ENCODE measurements at regions not wholly inside any gene's neighbourhood (a gene's known extent, or its start where the extent isn't known, plus 50 kb on each side); places are given as distances from the start of the nearest gene placed in this dataset.

DNA sequence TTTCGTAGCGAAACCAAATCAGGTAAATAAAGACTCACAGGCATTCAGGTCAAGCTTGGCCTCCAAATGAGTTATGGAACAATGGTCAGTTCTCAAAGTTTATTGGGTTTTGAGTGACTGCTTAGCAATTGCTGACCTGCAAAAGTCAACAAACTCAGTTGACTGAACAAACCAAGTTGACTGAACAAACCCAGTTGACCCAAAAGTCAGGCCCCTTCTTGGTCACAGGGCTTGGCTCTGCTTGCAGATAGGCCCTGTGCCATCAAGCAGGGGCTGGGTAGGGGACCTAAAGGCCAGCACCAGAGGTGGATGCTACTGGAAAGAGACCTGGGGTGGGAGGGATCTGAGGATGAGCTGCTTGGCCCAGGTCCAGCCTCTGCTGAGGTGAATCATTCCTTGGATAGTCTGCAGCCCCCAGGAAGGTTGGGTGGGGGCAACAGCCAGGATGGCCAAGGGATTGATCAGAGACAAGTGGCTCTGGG is 64.6 kb downstream of the GADD45G start:
- Histone ChIP-seq H3K4me3 (ENCODE audit: low read depth, low read length) (no peak overlapping the region), H3K4me1 (ENCODE audit: control insufficient read depth, insufficient read depth, low read length) (peaks cover 4% of the 10 kb centered on the region), H3K9me3 (ENCODE audit: control insufficient read depth, insufficient read depth, low read length) (no peaks in the 10 kb centered on the region), H3K36me3 (ENCODE audit: control insufficient read depth, insufficient read depth, low read length) (no peaks in the 10 kb centered on the region), H3K27me3 (ENCODE audit: control insufficient read depth, insufficient read depth, low read length) (no peaks in the 10 kb centered on the region), H3K27ac (ENCODE audit: low read depth, low read length) (no peak overlapping the region)
- no peak for DNase-seq (ENCODE audit: low read depth in 4 of 6, low spot score in 6 of 6)
- WGBS (ENCODE audit: insufficient coverage) = no CpG with 5 or more reads among the region's 2 CpGs

GRCh38 chr9:89670114-89670513 is 65.3 kb downstream of the GADD45G start:
- no peak overlapping the region for H3K4me3 ChIP-seq (ENCODE audit: low read depth, low read length)
- no peaks in the 10 kb centered on the region for H3K9me3 ChIP-seq (ENCODE audit: control insufficient read depth, insufficient read depth, low read length)
- H3K4me1 ChIP-seq (ENCODE audit: control insufficient read depth, insufficient read depth, low read length) = peaks cover 10% of the 10 kb centered on the region
- no peaks in the 10 kb centered on the region for H3K36me3 ChIP-seq (ENCODE audit: control insufficient read depth, insufficient read depth, low read length)
- DNase-seq (ENCODE audit: low read depth in 4 of 6, low spot score in 6 of 6) = no peak
- H3K27me3 ChIP-seq (ENCODE audit: control insufficient read depth, insufficient read depth, low read length) = no peaks in the 10 kb centered on the region
- no peak overlapping the region for H3K27ac ChIP-seq (ENCODE audit: low read depth, low read length)
- over 99% methylated on average over 5 of the region's 5 CpGs for whole genome bisulfite sequencing (ENCODE audit: insufficient coverage)

GRCh38 chr9:89670801-89671434 is 66.1 kb downstream of the GADD45G start:
- DNase-seq (ENCODE audit: low read depth in 4 of 6, low spot score in 6 of 6) = no peak
- Histone ChIP-seq H3K9me3 (ENCODE audit: control insufficient read depth, insufficient read depth, low read length) (no peaks in the 10 kb centered on the region), H3K36me3 (ENCODE audit: control insufficient read depth, insufficient read depth, low read length) (no peaks in the 10 kb centered on the region), H3K27ac (ENCODE audit: low read depth, low read length) (no peak overlapping the region), H3K4me3 (ENCODE audit: low read depth, low read length) (no peak overlapping the region), H3K4me1 (ENCODE audit: control insufficient read depth, insufficient read depth, low read length) (peaks cover 18% of the 10 kb centered on the region), H3K27me3 (ENCODE audit: control insufficient read depth, insufficient read depth, low read length) (no peaks in the 10 kb centered on the region)
- 100% methylated on average over 2 of the region's 6 CpGs for WGBS (ENCODE audit: insufficient coverage)

DNA sequence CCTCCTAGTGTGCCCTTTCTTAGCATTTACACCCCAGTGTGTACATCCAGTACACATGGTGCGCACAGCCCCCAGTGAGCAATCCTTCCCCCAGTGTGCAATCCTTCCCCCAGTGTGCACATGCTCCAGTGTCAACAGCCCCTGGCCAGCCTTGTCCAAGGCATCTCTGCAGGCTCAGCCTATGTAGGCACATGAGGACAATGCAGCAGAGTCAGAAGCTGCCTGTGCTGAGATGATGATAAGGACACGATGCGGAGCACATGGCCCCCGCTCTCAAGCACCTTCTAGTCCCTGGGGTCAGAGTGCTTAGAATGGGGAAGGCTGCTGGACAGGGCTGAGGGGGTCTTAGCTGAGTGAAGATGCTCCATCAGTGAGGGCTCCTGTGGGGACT is 69.8 kb downstream of the GADD45G start:
- Histone ChIP-seq H3K4me3 (ENCODE audit: low read depth, low read length) (no peak overlapping the region), H3K9me3 (ENCODE audit: control insufficient read depth, insufficient read depth, low read length) (no peaks in the 10 kb centered on the region), H3K4me1 (ENCODE audit: control insufficient read depth, insufficient read depth, low read length) (peaks cover 47% of the 10 kb centered on the region), H3K27ac (ENCODE audit: low read depth, low read length) (no peak overlapping the region), H3K36me3 (ENCODE audit: control insufficient read depth, insufficient read depth, low read length) (no peaks in the 10 kb centered on the region), H3K27me3 (ENCODE audit: control insufficient read depth, insufficient read depth, low read length) (no peaks in the 10 kb centered on the region)
- 54% methylated on average over 4 of the region's 4 CpGs for WGBS (ENCODE audit: insufficient coverage)
- DNase-seq (ENCODE audit: low read depth in 4 of 6, low spot score in 6 of 6) = no peak

DNA sequence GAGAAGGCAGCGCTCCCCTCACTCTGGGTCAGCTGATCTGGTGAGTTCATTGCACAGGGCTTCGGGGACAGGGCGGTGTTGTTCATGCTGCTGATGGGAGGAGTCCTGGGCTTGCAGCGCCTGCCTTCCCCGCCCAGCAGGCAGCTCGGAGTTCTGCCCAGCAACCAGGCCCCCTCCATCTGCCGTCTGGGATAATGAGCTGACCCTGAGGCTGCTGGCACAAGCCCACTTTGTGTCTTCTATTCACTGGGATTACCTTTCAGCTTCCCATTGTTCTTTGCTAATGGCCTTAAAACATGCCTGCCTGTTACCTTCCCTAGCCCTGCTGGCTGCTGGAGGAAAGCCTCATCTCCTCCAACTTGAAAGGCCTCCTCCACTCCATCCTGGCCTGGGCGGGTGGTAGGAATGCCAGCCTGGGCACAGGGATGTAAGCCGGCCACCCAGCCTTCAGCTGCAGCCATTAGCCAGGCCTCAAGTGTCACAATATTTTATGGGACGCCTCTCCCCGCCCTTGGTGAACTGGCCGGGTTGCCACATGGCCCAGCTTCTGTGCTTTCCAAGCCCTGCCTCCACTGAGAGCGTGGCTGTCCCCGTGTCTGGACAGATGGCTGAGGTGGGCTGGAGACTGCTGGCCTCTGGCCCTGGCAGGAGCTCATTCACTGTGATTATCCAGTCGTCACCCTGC is 70.4 kb downstream of the GADD45G start:
- no peaks in the 10 kb centered on the region for H3K9me3 ChIP-seq (ENCODE audit: control insufficient read depth, insufficient read depth, low read length)
- no peak overlapping the region for H3K4me3 ChIP-seq (ENCODE audit: low read depth, low read length)
- H3K27ac ChIP-seq (ENCODE audit: low read depth, low read length) = no peak overlapping the region
- no peaks in the 10 kb centered on the region for H3K36me3 ChIP-seq (ENCODE audit: control insufficient read depth, insufficient read depth, low read length)
- WGBS (ENCODE audit: insufficient coverage) = 24% methylated on average over 15 of the region's 15 CpGs
- peaks cover 47% of the 10 kb centered on the region for H3K4me1 ChIP-seq (ENCODE audit: control insufficient read depth, insufficient read depth, low read length)
- peak in 3 of 6 donors; percentile 59 to 92 (median 90) for DNase-seq (ENCODE audit: low read depth in 4 of 6, low spot score in 6 of 6)
- no peaks in the 10 kb centered on the region for H3K27me3 ChIP-seq (ENCODE audit: control insufficient read depth, insufficient read depth, low read length)

GRCh38 chr9:89676281-89676680 is 71.5 kb downstream of the GADD45G start:
- 25% methylated on average over 22 of the region's 22 CpGs for WGBS (ENCODE audit: insufficient coverage)
- Histone ChIP-seq H3K4me3 (ENCODE audit: low read depth, low read length) (no peak overlapping the region), H3K9me3 (ENCODE audit: control insufficient read depth, insufficient read depth, low read length) (no peaks in the 10 kb centered on the region), H3K27me3 (ENCODE audit: control insufficient read depth, insufficient read depth, low read length) (no peaks in the 10 kb centered on the region), H3K4me1 (ENCODE audit: control insufficient read depth, insufficient read depth, low read length) (peaks cover 47% of the 10 kb centered on the region), H3K27ac (ENCODE audit: low read depth, low read length) (no peak overlapping the region), H3K36me3 (ENCODE audit: control insufficient read depth, insufficient read depth, low read length) (no peaks in the 10 kb centered on the region)
- DNase-seq (ENCODE audit: low read depth in 4 of 6, low spot score in 6 of 6) = peak in 2 of 6 donors; percentile 85 to 86

- Histone ChIP-seq H3K9me3 (ENCODE audit: control insufficient read depth, insufficient read depth, low read length) (no peaks in the 10 kb centered on the region), H3K27ac (ENCODE audit: low read depth, low read length) (no peak overlapping the region), H3K27me3 (ENCODE audit: control insufficient read depth, insufficient read depth, low read length) (no peaks in the 10 kb centered on the region), H3K36me3 (ENCODE audit: control insufficient read depth, insufficient read depth, low read length) (no peaks in the 10 kb centered on the region), H3K4me1 (ENCODE audit: control insufficient read depth, insufficient read depth, low read length) (peaks cover 47% of the 10 kb centered on the region), H3K4me3 (ENCODE audit: low read depth, low read length) (no peak overlapping the region)
- DNase-seq (ENCODE audit: low read depth in 4 of 6, low spot score in 6 of 6) = peak in 2 of 6 donors; percentile 79 to 85
- 21% methylated on average over 10 of the region's 12 CpGs for WGBS (ENCODE audit: insufficient coverage)
These were observed 73.0 kb downstream of the GADD45G start for GRCh38 chr9:89677702-89678395.

DNA sequence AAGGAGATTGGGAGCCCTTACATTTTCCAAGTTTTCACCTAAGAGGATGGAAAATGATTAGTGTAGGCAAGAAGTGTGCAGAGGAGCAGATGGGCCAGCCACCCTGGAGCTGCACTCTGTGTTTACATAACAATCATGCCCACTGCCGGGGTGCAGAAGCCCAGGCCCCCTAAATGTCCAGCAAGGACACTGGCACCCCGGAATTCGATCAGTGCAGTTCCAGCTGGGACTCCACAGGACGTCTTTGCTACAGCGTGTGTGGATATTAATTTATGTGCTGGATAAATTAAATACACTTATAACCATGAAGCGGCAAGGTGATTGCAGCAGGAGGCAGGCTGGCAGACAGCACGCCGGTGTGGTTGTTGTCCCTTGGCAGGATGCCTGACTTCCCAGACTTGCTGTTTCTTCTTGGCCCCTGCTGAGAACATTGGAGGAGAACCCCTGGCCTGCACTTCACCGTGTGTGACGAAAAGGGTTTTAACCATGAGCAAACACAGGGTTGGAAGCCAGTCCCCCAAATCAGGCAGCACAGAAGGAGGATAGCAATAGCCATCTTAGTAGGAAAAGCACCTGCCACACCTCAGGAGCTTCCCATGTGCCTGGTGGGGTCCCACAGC is 73.7 kb downstream of the GADD45G start:
- peak in 2 of 6 donors; percentile 55 to 64 for DNase-seq (ENCODE audit: low read depth in 4 of 6, low spot score in 6 of 6)
- no peaks in the 10 kb centered on the region for H3K36me3 ChIP-seq (ENCODE audit: control insufficient read depth, insufficient read depth, low read length)
- no peak overlapping the region for H3K27ac ChIP-seq (ENCODE audit: low read depth, low read length)
- H3K9me3 ChIP-seq (ENCODE audit: control insufficient read depth, insufficient read depth, low read length) = no peaks in the 10 kb centered on the region
- H3K4me3 ChIP-seq (ENCODE audit: low read depth, low read length) = no peak overlapping the region
- no peaks in the 10 kb centered on the region for H3K27me3 ChIP-seq (ENCODE audit: control insufficient read depth, insufficient read depth, low read length)
- 16% methylated on average over 8 of the region's 10 CpGs for WGBS (ENCODE audit: insufficient coverage)
- H3K4me1 ChIP-seq (ENCODE audit: control insufficient read depth, insufficient read depth, low read length) = peaks cover 47% of the 10 kb centered on the region

DNA sequence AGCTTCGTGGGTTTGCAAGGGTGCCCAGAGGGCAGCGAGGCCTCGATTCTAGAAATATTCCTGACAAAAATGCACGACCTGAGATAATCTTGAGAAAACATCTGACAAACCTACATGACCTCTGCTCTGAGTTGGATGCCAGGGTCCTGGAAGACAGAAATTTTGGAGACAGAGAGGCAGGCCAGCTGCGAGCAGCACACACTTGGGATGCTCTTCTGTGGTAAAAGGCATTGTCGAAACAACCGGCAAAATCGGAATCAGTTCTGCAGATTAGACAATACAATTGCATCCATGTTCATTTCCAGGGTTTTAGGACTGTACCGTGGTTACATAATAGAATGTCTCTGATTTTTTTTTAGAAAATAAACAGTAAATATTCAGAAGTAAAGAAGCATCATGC is 74.2 kb downstream of the GADD45G start:
- Histone ChIP-seq H3K27ac (ENCODE audit: low read depth, low read length) (no peak overlapping the region), H3K27me3 (ENCODE audit: control insufficient read depth, insufficient read depth, low read length) (peaks cover 3% of the 10 kb centered on the region), H3K36me3 (ENCODE audit: control insufficient read depth, insufficient read depth, low read length) (no peaks in the 10 kb centered on the region), H3K9me3 (ENCODE audit: control insufficient read depth, insufficient read depth, low read length) (no peaks in the 10 kb centered on the region), H3K4me3 (ENCODE audit: low read depth, low read length) (no peak overlapping the region), H3K4me1 (ENCODE audit: control insufficient read depth, insufficient read depth, low read length) (peaks cover 49% of the 10 kb centered on the region)
- WGBS (ENCODE audit: insufficient coverage) = 78% methylated on average over 3 of the region's 9 CpGs
- DNase-seq (ENCODE audit: low read depth in 4 of 6, low spot score in 6 of 6) = no peak
